Activated CD4-positive, alpha-beta T cell treated with anti-CD3 and anti-CD28 coated beads for 36 hours (primary cell): ENCODE measurements at regions not wholly inside any gene's neighbourhood (a gene's known extent, or its start where the extent isn't known, plus 50 kb on each side); places are given as distances from the start of the nearest gene placed in this dataset.

ENCODE experiments used
- ATAC-seq: fragments of 200-7000 bp; cut with Tn5 transposase; one replicate; pipeline ENCODE4 v1.10.0; 2021; ENCODE audit warnings: mild to moderate bottlenecking, moderate library complexity
- CTCF ChIA-PET: fragments of 350-600 bp; sonication (Branson Sonifier 250); formaldehyde crosslinking; loops from one replicate; lab custom pipeline; 2021; ENCODE audit warnings: antibody characterized with exemption; lab: Charles Lee
- POLR2A ChIA-PET: fragments of 350-600 bp; sonication (Branson Sonifier 250); formaldehyde crosslinking; loops from one replicate; lab custom pipeline; 2021; ENCODE audit warnings: antibody characterized with exemption, inconsistent platforms; lab: Charles Lee
- DNase-seq: peaks from one replicate; pipeline ENCODE4 v3.0.0-alpha.2; 2020
- H3K27ac Mint-ChIP-seq: one replicate; pipeline ENCODE4 v1.8.0; 2021; ENCODE audit warnings: mixed read lengths
- H3K27me3 Mint-ChIP-seq: one replicate; pipeline ENCODE4 v1.8.0; 2021; ENCODE audit warnings: mixed read lengths
- H3K36me3 Mint-ChIP-seq: one replicate; pipeline ENCODE4 v1.8.0; 2021; ENCODE audit warnings: low read depth, mixed read lengths
- H3K4me1 Mint-ChIP-seq: one replicate; pipeline ENCODE4 v1.8.0; 2021; ENCODE audit warnings: mixed read lengths
- H3K4me3 Mint-ChIP-seq: one replicate; pipeline ENCODE4 v1.8.0; 2021; ENCODE audit warnings: mild to moderate bottlenecking, moderate library complexity, mixed read lengths
- H3K9me3 Mint-ChIP-seq: one replicate; pipeline ENCODE4 v1.8.0; 2021; ENCODE audit warnings: low read depth, mixed read lengths
- intact Hi-C, 2 experiments: fragments of 100-400 bp; cut with DNase I in 1 of 2; cut with micrococcal nuclease in 1 of 2; formaldehyde crosslinking; loops; one replicate each; pipeline versions ENCODE4 v1.14.2 to v1.15.1; 2022 to 2024; cut with DNase I, micrococcal nuclease

DNA sequence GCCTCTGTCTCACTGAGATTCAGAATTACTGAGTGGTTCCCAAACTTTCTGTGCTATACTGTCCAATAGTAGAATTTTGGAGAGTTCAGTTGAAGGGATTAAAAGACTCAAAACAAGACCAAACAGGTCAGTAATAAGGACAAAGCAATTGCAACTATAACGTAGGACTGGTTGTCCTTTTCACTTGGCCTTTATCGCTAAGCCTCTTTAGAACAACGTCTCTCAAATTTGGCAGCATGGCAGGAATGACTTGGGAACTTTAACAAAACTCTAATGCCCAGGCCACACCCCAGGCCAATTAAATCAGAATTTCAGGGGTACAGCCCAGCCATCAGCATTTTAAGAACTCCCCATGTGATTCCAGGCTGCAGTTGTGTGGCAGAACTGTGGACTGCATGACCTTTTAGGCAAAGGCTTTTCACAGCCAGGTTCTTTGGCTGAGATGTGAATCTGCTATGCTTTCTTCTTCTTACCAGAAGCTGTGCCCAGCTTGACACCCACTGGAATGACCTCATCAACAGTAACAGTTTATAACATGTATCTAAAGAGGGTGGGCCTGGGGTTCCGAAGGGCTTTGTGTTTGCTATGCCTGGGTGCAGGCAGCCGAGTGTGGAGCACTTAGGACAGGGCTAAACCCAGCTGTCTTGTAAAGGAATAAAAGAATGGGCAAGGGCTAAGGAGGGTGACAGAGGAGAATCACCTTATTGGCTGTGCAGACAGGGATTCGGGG is 226.2 kb upstream of the PRICKLE2 start:
- ATAC-seq (no peak), DNase-seq (no peak)
- no peaks in the 10 kb centered on the region for H3K4me1 Mint-ChIP-seq
- intact Hi-C loops, result no loop called here
- H3K27me3 Mint-ChIP-seq, result peaks cover 25% of the 10 kb centered on the region
- H3K4me3 Mint-ChIP-seq, result no peak overlapping the region
- H3K27ac Mint-ChIP-seq, result no peak overlapping the region
- ChIA-PET POLR2A (no interaction called here), CTCF (interaction anchor here (1.3 kb wide), 1 partner anchor 12 kb away, joined by 4 read pairs; no protein-coding TSS in a partner anchor)
- no peaks in the 10 kb centered on the region for H3K36me3 Mint-ChIP-seq
- H3K9me3 Mint-ChIP-seq, result no peaks in the 10 kb centered on the region

GRCh38 chr3:64450396-64450956 is 225.2 kb upstream of the PRICKLE2 start:
- intact Hi-C loops, result no loop called here
- POLR2A ChIA-PET, result no interaction called here
- peaks cover 33% of the 10 kb centered on the region for H3K27me3 Mint-ChIP-seq
- H3K4me3 Mint-ChIP-seq, result no peak overlapping the region
- no peak for ATAC-seq
- DNase-seq, result no peak
- no peaks in the 10 kb centered on the region for H3K36me3 Mint-ChIP-seq
- CTCF ChIA-PET, result no interaction called here
- no peak overlapping the region for H3K27ac Mint-ChIP-seq
- no peaks in the 10 kb centered on the region for H3K9me3 Mint-ChIP-seq
- H3K4me1 Mint-ChIP-seq, result no peaks in the 10 kb centered on the region

GRCh38 chr3:64449026-64449425 is 223.8 kb upstream of the PRICKLE2 start:
- H3K9me3 Mint-ChIP-seq, result no peaks in the 10 kb centered on the region
- peaks cover 39% of the 10 kb centered on the region for H3K27me3 Mint-ChIP-seq
- no peaks in the 10 kb centered on the region for H3K36me3 Mint-ChIP-seq
- ChIA-PET POLR2A (no interaction called here), CTCF (interaction anchor here (0.6 kb wide), 1 partner anchor 591 kb away, joined by 3 read pairs; no protein-coding TSS in a partner anchor)
- no peaks in the 10 kb centered on the region for H3K4me1 Mint-ChIP-seq
- H3K4me3 Mint-ChIP-seq, result no peak overlapping the region
- H3K27ac Mint-ChIP-seq, result no peak overlapping the region
- intact Hi-C loops, result no loop called here
- peak; percentile 6 for ATAC-seq
- no peak for DNase-seq

- Mint-ChIP-seq H3K4me3 (no peak overlapping the region), H3K27me3 (peaks cover 50% of the 10 kb centered on the region), H3K4me1 (no peaks in the 10 kb centered on the region), H3K36me3 (no peaks in the 10 kb centered on the region), H3K27ac (no peak overlapping the region), H3K9me3 (no peaks in the 10 kb centered on the region)
- ChIA-PET CTCF (interaction anchor here (0.7 kb wide), 1 partner anchor 425 kb away, joined by 3 read pairs; no protein-coding TSS in a partner anchor), POLR2A (no interaction called here)
- DNase-seq (no peak), ATAC-seq (no peak)
- intact Hi-C loops, result no loop called here
Observed at GRCh38 chr3:64445944-64446300, 220.7 kb upstream of the PRICKLE2 start.

- CTCF ChIA-PET, result interaction anchor here (0.7 kb wide), 1 partner anchor 424 kb away, joined by 3 read pairs; no protein-coding TSS in a partner anchor
- intact Hi-C loops, result no loop called here
- Mint-ChIP-seq H3K36me3 (no peaks in the 10 kb centered on the region), H3K9me3 (no peaks in the 10 kb centered on the region), H3K4me3 (no peak overlapping the region), H3K27ac (no peak overlapping the region), H3K4me1 (no peaks in the 10 kb centered on the region), H3K27me3 (peaks cover 50% of the 10 kb centered on the region)
- ATAC-seq (no peak), DNase-seq (no peak)
- POLR2A ChIA-PET, result no interaction called here
Observed at GRCh38 chr3:64445109-64445943, 220.1 kb upstream of the PRICKLE2 start.

- DNase-seq (no peak), ATAC-seq (no peak)
- CTCF ChIA-PET, result interaction anchor here (0.8 kb wide), 1 partner anchor 86 kb away, joined by 3 read pairs; no protein-coding TSS in a partner anchor
- Mint-ChIP-seq H3K27ac (no peak overlapping the region), H3K9me3 (no peaks in the 10 kb centered on the region), H3K36me3 (no peaks in the 10 kb centered on the region), H3K27me3 (peaks cover 51% of the 10 kb centered on the region), H3K4me1 (no peaks in the 10 kb centered on the region), H3K4me3 (no peak overlapping the region)
- POLR2A ChIA-PET, result no interaction called here
- intact Hi-C loops, result no loop called here
Observed at GRCh38 chr3:64444490-64445108, 219.3 kb upstream of the PRICKLE2 start.

GRCh38 chr3:64443546-64444381 is 218.5 kb upstream of the PRICKLE2 start:
- H3K9me3 Mint-ChIP-seq, result no peaks in the 10 kb centered on the region
- H3K4me1 Mint-ChIP-seq, result no peaks in the 10 kb centered on the region
- H3K4me3 Mint-ChIP-seq, result no peak overlapping the region
- peaks cover 49% of the 10 kb centered on the region for H3K27me3 Mint-ChIP-seq
- no peaks in the 10 kb centered on the region for H3K36me3 Mint-ChIP-seq
- no peak overlapping the region for H3K27ac Mint-ChIP-seq
- intact Hi-C loops, result no loop called here
- CTCF ChIA-PET, result interaction anchor here (0.8 kb wide), 1 partner anchor 87 kb away, joined by 3 read pairs; no protein-coding TSS in a partner anchor
- POLR2A ChIA-PET, result no interaction called here
- ATAC-seq (no peak), DNase-seq (no peak)

GRCh38 chr3:64441861-64442260 is 216.6 kb upstream of the PRICKLE2 start:
- ATAC-seq (no peak), DNase-seq (no peak)
- no peak overlapping the region for H3K4me3 Mint-ChIP-seq
- CTCF ChIA-PET, result no interaction called here
- intact Hi-C loops, result no loop called here
- POLR2A ChIA-PET, result no interaction called here
- H3K27ac Mint-ChIP-seq, result no peak overlapping the region
- no peaks in the 10 kb centered on the region for H3K36me3 Mint-ChIP-seq
- peaks cover 3% of the 10 kb centered on the region for H3K9me3 Mint-ChIP-seq
- peaks cover 44% of the 10 kb centered on the region for H3K27me3 Mint-ChIP-seq
- H3K4me1 Mint-ChIP-seq, result no peaks in the 10 kb centered on the region

GRCh38 chr3:64440498-64440897 is 215.2 kb upstream of the PRICKLE2 start:
- CTCF ChIA-PET, result no interaction called here
- H3K36me3 Mint-ChIP-seq, result no peaks in the 10 kb centered on the region
- peaks cover 37% of the 10 kb centered on the region for H3K27me3 Mint-ChIP-seq
- POLR2A ChIA-PET, result interaction anchor here (0.7 kb wide), 1 partner anchor 57 kb away, joined by 3 read pairs; no protein-coding TSS in a partner anchor
- intact Hi-C loops, result no loop called here
- H3K27ac Mint-ChIP-seq, result no peak overlapping the region
- DNase-seq, result no peak
- H3K4me3 Mint-ChIP-seq, result no peak overlapping the region
- H3K9me3 Mint-ChIP-seq, result peaks cover 7% of the 10 kb centered on the region
- ATAC-seq, result no peak
- H3K4me1 Mint-ChIP-seq, result no peaks in the 10 kb centered on the region

GRCh38 chr3:64438812-64439211 is 213.5 kb upstream of the PRICKLE2 start:
- CTCF ChIA-PET, result no interaction called here
- H3K27ac Mint-ChIP-seq, result no peak overlapping the region
- DNase-seq, result no peak

More at GRCh38 chr3:64438812-64439211, 213.5 kb upstream of the PRICKLE2 start:
- H3K4me3 Mint-ChIP-seq, result no peak overlapping the region
- intact Hi-C loops, result no loop called here
- H3K36me3 Mint-ChIP-seq, result peaks cover 2% of the 10 kb centered on the region
- no peaks in the 10 kb centered on the region for H3K4me1 Mint-ChIP-seq
- H3K9me3 Mint-ChIP-seq, result peaks cover 11% of the 10 kb centered on the region
- peaks cover 32% of the 10 kb centered on the region for H3K27me3 Mint-ChIP-seq
- no peak for ATAC-seq
- POLR2A ChIA-PET, result no interaction called here
